ENCODE measurements at regions not wholly inside any gene's neighbourhood (a gene's known extent, or its start where the extent isn't known, plus 50 kb on each side); places are given as distances from the start of the nearest gene placed in this dataset.

DNA sequence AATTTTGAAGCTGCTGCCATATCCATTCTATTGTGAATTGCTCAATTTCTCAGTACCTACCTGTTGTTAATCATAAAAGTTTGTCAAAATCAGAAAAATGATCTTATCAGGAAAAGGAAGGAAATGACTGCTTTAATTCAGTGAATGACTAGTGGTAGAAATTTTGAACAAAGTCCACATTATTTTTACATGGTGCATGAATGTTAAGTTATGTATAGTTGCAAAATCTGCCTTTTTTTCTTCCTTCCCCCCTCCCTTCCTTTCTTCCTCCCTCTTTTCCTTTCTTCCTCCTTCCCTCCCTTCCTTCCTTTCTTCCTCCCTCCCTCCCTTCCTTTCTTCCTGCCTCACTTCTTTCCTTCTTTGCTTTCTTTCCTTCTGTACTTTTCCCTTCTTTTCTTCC is 127.1 kb upstream of the TSHZ2 start:
- no peak overlapping the region for H2BK15ac ChIP-seq (ENCODE audit: low read length)
- H3K56ac ChIP-seq (replicated peaks; ENCODE audit: insufficient read length, low read depth, low read length) = no peak overlapping the region
- no peak overlapping the region for H3K27ac ChIP-seq (ENCODE audit: low read depth, low read length)
- H3K4me3 ChIP-seq (ENCODE audit: extremely low read depth in 1 of 4, insufficient read depth in 2 of 4, low read depth in 3 of 4, low read length in 4 of 4) = no peak overlapping the region
- no peak overlapping the region for H2BK20ac ChIP-seq (ENCODE audit: low read length)
- H3K9ac ChIP-seq (replicated peaks in 1 of 4; ENCODE audit: extremely low read depth in 1 of 4, low read depth in 3 of 4, low read length in 3 of 4) = no peak overlapping the region
- POLR2A ChIA-PET (ENCODE audit: partially characterized antibody) = no interaction called here
- H2BK12ac ChIP-seq (ENCODE audit: low read depth, low read length) = no peak overlapping the region
- no peak overlapping the region for H3K23ac ChIP-seq (ENCODE audit: insufficient read length)
- H3K4me2 ChIP-seq (ENCODE audit: insufficient read depth in 1 of 2, low read depth in 2 of 2, low read length in 2 of 2) = no peak overlapping the region
- H3K9me3 ChIP-seq (ENCODE audit: insufficient read depth in 2 of 2, low read depth in 1 of 2, low read length in 1 of 2) = no peaks in the 10 kb centered on the region
- FAIRE-seq = no peak
- no peak for DNase-seq (ENCODE audit: low read depth in 1 of 2, low spot score in 2 of 2)
- H3K79me2 ChIP-seq (ENCODE audit: control insufficient read depth in 1 of 2, insufficient read depth in 2 of 2, low read length in 2 of 2) = no peaks in the 10 kb centered on the region
- no peak overlapping the region for H2AK5ac ChIP-seq (ENCODE audit: low read depth, low read length)
- no peak overlapping the region for H4K8ac ChIP-seq (ENCODE audit: extremely low read depth, insufficient read depth, low read length)
- no peak overlapping the region for H3K18ac ChIP-seq (ENCODE audit: extremely low read depth, low read length)
- H4K20me1 ChIP-seq (replicated peaks in 1 of 2; ENCODE audit: control insufficient read depth in 1 of 2, insufficient read depth in 2 of 2, low read length in 2 of 2) = no peaks in the 10 kb centered on the region
- CTCF ChIA-PET (ENCODE audit: partially characterized antibody) = interaction anchor here (1.6 kb wide), 1 partner anchor 12 kb away, joined by 3 read pairs; no protein-coding TSS in a partner anchor
- no peak overlapping the region for H3K14ac ChIP-seq (ENCODE audit: insufficient read length)
- H3K4ac ChIP-seq (replicated peaks; ENCODE audit: insufficient read length, low read depth, low read length) = no peak overlapping the region
- no peak overlapping the region for H2BK5ac ChIP-seq (ENCODE audit: low read depth, low read length)
- no peak overlapping the region for H2AFZ ChIP-seq (ENCODE audit: low read length)
- no peak overlapping the region for H4K91ac ChIP-seq (replicated peaks; ENCODE audit: insufficient read length, low read length)
- H3K27me3 ChIP-seq (replicated peaks in 1 of 4; ENCODE audit: control insufficient read depth in 3 of 4, extremely low read depth in 1 of 4, insufficient read depth in 3 of 4, low read length in 3 of 4) = peaks cover 0 to 1% (median 0%) of the 10 kb centered on the region in 4 experiments; a peak in 1 of 7 replicates
- no peak overlapping the region for H2BK120ac ChIP-seq (replicated peaks; ENCODE audit: low read depth, low read length)
- H3K79me1 ChIP-seq (ENCODE audit: low read depth, low read length) = no peaks in the 10 kb centered on the region
- H3K23me2 ChIP-seq (ENCODE audit: low read depth, low read length) = no peaks in the 10 kb centered on the region
- H4K5ac ChIP-seq (ENCODE audit: insufficient read length, low read depth, low read length) = no peak overlapping the region
- H3K36me3 ChIP-seq (ENCODE audit: control insufficient read depth in 2 of 4, insufficient read depth in 4 of 4, low read length in 3 of 4) = no peaks in the 10 kb centered on the region
- peaks cover 0 to 2% (median 0%) of the 10 kb centered on the region in 4 experiments; a peak in 1 of 7 replicates for H3K4me1 ChIP-seq (replicated peaks in 1 of 4; ENCODE audit: control insufficient read depth in 3 of 4, insufficient read depth in 4 of 4, low read length in 3 of 4)
- TF ChIP-seq SRF (IDR thresholded peaks at IDR 0.05; ENCODE audit: low read depth, low read length) = no peak
- TF ChIP-seq NRF1 (IDR thresholded peaks at IDR 0.05; ENCODE audit: low read depth, low read length) = no peak
- no peak for TF ChIP-seq SIX5 (IDR thresholded peaks at IDR 0.05; ENCODE audit: low read depth, low read length)
- no peak for TF ChIP-seq YY1 (IDR thresholded peaks at IDR 0.05; ENCODE audit: low read depth, low read length)
- no peak for TF ChIP-seq CTBP2 (IDR thresholded peaks at IDR 0.05; ENCODE audit: borderline replicate concordance, insufficient read depth, insufficient read length, low read length)
- TF ChIP-seq MAX (IDR thresholded peaks at IDR 0.05) = no peak
- no peak for TF ChIP-seq KDM1A (IDR thresholded peaks at IDR 0.05; ENCODE audit: borderline replicate concordance, low read length)
- TF ChIP-seq, protein P1, sequence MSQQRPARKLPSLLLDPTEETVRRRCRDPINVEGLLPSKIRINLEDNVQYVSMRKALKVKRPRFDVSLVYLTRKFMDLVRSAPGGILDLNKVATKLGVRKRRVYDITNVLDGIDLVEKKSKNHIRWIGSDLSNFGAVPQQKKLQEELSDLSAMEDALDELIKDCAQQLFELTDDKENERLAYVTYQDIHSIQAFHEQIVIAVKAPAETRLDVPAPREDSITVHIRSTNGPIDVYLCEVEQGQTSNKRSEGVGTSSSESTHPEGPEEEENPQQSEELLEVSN (IDR thresholded peaks at IDR 0.05) = no peak
- no peak for TF ChIP-seq RAD21 (IDR thresholded peaks at IDR 0.05 in 1 of 2, conservative IDR thresholded peaks at IDR 0.05 in 1 of 2; ENCODE audit: low read depth in 2 of 2, low read length in 2 of 2)
- no peak for TF ChIP-seq SIN3A (conservative IDR thresholded peaks at IDR 0.05 in 1 of 2, IDR thresholded peaks at IDR 0.05 in 1 of 2; ENCODE audit: low read depth in 1 of 2, low read length in 2 of 2)
- TF ChIP-seq JUN (IDR thresholded peaks at IDR 0.05; ENCODE audit: low read depth, low read length) = no peak
- TF ChIP-seq POU5F1 (IDR thresholded peaks at IDR 0.05; ENCODE audit: low read depth, low read length) = no peak
- TF ChIP-seq JUND (IDR thresholded peaks at IDR 0.05; ENCODE audit: low read length) = no peak
- TF ChIP-seq SP4 (IDR thresholded peaks at IDR 0.05; ENCODE audit: low read length) = no peak
- TF ChIP-seq HDAC2 (IDR thresholded peaks at IDR 0.05; ENCODE audit: borderline replicate concordance in 1 of 2, low read depth in 2 of 2, low read length in 2 of 2) = no peak

Measured in H1 (cell line).